ENCODE measurements at regions not wholly inside any gene's neighbourhood (a gene's known extent, or its start where the extent isn't known, plus 50 kb on each side); places are given as distances from the start of the nearest gene placed in this dataset.

- TF ChIP-seq CTCF (conservative IDR thresholded peaks at IDR 0.05 in 1 of 2, IDR thresholded peaks at IDR 0.05 in 1 of 2; ENCODE audit: extremely low read depth in 1 of 2, insufficient read depth in 1 of 2, low read depth in 1 of 2, low read length in 2 of 2) (no peak), EZH2 (IDR thresholded peaks at IDR 0.05; ENCODE audit: borderline replicate concordance, low read length) (no peak)
These were observed 672.9 kb downstream of the HACE1 start for GRCh38 chr6:104186831-104187230.
